Testis (tissue), 2 donors: ENCODE measurements at regions not wholly inside any gene's neighbourhood (a gene's known extent, or its start where the extent isn't known, plus 50 kb on each side); places are given as distances from the start of the nearest gene placed in this dataset.

ENCODE experiments used
- POLR2A ChIP-seq: fragments of 450-650 bp; IDR thresholded peaks from one replicate; pipeline ENCODE4 v1.6.1; 2017; ENCODE audit warnings: antibody characterized with exemption, mild to moderate bottlenecking, moderate library complexity
- TF ChIP-seq, protein P1 (sequence below), 3 experiments: fragments of 450-650 bp in 2 of 3; fragments of 200-600 bp in 1 of 3; sonication (generic) in 1 of 3; IDR thresholded peaks; one replicate each; pipeline ENCODE4 v1.5.1; 2016 to 2019; ENCODE audit warnings: antibody characterized with exemption in 3 of 3, mild to moderate bottlenecking in 2 of 3, moderate library complexity in 1 of 3

DNA sequence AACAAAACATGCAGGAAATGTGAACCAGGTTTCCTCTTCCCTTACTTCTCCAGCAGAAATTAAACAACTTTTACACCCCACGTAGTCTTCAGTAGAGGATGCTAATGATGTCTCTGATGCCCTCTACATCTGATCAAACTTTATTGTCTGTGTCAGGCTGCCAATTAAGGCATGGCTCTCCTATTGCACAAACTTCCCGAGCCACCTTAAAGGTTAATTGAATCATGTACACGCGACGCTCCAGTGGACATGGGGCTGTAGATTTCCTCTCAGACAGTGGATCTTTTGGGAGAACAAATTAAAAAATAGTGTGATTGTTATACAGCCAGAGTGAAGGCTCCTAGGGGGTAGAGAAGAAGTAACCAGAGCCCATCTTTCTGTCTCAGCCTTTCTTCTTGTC, 301.6 kb downstream of the SMAD2 start:
- TF ChIP-seq, protein P1, sequence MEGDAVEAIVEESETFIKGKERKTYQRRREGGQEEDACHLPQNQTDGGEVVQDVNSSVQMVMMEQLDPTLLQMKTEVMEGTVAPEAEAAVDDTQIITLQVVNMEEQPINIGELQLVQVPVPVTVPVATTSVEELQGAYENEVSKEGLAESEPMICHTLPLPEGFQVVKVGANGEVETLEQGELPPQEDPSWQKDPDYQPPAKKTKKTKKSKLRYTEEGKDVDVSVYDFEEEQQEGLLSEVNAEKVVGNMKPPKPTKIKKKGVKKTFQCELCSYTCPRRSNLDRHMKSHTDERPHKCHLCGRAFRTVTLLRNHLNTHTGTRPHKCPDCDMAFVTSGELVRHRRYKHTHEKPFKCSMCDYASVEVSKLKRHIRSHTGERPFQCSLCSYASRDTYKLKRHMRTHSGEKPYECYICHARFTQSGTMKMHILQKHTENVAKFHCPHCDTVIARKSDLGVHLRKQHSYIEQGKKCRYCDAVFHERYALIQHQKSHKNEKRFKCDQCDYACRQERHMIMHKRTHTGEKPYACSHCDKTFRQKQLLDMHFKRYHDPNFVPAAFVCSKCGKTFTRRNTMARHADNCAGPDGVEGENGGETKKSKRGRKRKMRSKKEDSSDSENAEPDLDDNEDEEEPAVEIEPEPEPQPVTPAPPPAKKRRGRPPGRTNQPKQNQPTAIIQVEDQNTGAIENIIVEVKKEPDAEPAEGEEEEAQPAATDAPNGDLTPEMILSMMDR (IDR thresholded peaks at IDR 0.05): no peak
- TF ChIP-seq POLR2A: no peak
